Tibial nerve (tissue), 4 donors: ENCODE measurements at regions not wholly inside any gene's neighbourhood (a gene's known extent, or its start where the extent isn't known, plus 50 kb on each side); places are given as distances from the start of the nearest gene placed in this dataset.
"Not testable (repeated sequence)": the region's sequence is repeated elsewhere in the genome, so short reads cannot be mapped to it uniquely, and the experiment has no call there.

Experiments used
- DNase-seq, 2 donors: peaks; one replicate each; pipeline ENCODE4 v3.0.0-alpha.2; 2019; ENCODE audit warnings: low spot score in 2 of 2
- H3K27ac ChIP-seq, 4 donors: fragments of 200-600 bp; sonication (generic) in 3 of 4; one replicate each; pipeline ENCODE4 v1.5.1; 2017 to 2019; ENCODE audit warnings: mild to moderate bottlenecking in 1 of 4
- H3K27me3 ChIP-seq, 2 donors: fragments of 200-600 bp; sonication (generic) in 1 of 2; one replicate each; pipeline versions ENCODE4 v1.5.1 to v1.6.0; 2017 to 2019
- H3K36me3 ChIP-seq, 3 donors: fragments of 200-600 bp; sonication (generic); one replicate each; pipeline ENCODE4 v1.5.1; 2018 to 2019
- H3K4me1 ChIP-seq, 4 donors: fragments of 200-600 bp; sonication (generic) in 3 of 4; one replicate each; pipeline ENCODE4 v1.5.1; 2017 to 2019
- H3K4me3 ChIP-seq, 4 donors: fragments of 200-600 bp; sonication (generic) in 3 of 4; one replicate each; pipeline ENCODE4 v1.5.1; 2017 to 2019; ENCODE audit warnings: mild to moderate bottlenecking in 1 of 4, moderate library complexity in 1 of 4
- H3K9me3 ChIP-seq, 4 donors: fragments of 200-600 bp; sonication (generic) in 3 of 4; one replicate each; pipeline ENCODE4 v1.5.1; 2017 to 2019
- CTCF ChIP-seq, 5 experiments: fragments of 200-600 bp in 3 of 5; fragments of 450-650 bp in 2 of 5; sonication (generic) in 3 of 5; IDR thresholded peaks; one replicate each; pipeline ENCODE4 v1.5.1; 2016 to 2019; ENCODE audit warnings: antibody characterized with exemption in 5 of 5, mild to moderate bottlenecking in 3 of 5, moderate library complexity in 2 of 5
- EP300 ChIP-seq, 2 donors: sonication (generic); formaldehyde crosslinking; IDR thresholded peaks; one replicate each; pipeline ENCODE4 v1.6.1; 2017; ENCODE audit warnings: antibody characterized with exemption in 2 of 2, mild to moderate bottlenecking in 1 of 2
- POLR2A ChIP-seq, 2 donors: fragments of 450-650 bp; IDR thresholded peaks; one replicate each; pipeline ENCODE4 v1.6.1; 2017; ENCODE audit warnings: antibody characterized with exemption in 2 of 2, mild to moderate bottlenecking in 2 of 2, moderate library complexity in 2 of 2
- WGBS, 2 donors: methylation state at CpG; one replicate each; pipeline ENCODE4 v1.1.5; 2018; 5-methylcytosine and 5-hydroxymethylcytosine counted together

- no peaks in the 10 kb centered on the region for H3K4me1 ChIP-seq
- no peaks in the 10 kb centered on the region for H3K27me3 ChIP-seq
- H3K9me3 ChIP-seq, result peaks cover 0 to 15% (median 1%) of the 10 kb centered on the region in 4 donors
- DNase-seq, result no peak
- H3K36me3 ChIP-seq, result no peaks in the 10 kb centered on the region
- TF ChIP-seq EP300 (IDR thresholded peaks at IDR 0.05) (no peak), CTCF (IDR thresholded peaks at IDR 0.05) (peak in 4 of 5 experiments; percentile 30 to 78 (median 58))
- 48 to 51% methylated on average over 10 of the region's 10 CpGs for WGBS, 2 donors
- H3K4me3 ChIP-seq, result no peak overlapping the region
- no peak overlapping the region for H3K27ac ChIP-seq
Measured at GRCh38 chr20:16821211-16822089, 73.3 kb downstream of the OTOR start.

DNA sequence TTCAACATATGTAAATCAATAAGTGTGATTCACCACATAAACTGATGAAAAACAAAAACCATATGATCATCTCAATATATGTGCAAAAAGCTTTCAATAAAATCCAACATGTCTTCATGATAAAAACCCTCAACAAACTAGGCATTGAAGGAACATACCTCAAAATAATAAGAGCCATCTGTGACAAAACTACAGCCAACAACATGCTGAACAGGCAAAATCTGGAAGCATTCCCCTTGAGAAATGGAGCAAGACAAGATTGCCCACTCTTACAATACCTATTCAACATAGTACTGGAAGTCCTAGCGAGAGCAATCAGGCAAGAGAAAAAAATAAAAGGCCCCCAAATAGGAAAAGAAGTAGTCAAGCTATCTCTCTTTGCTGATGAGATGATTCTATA lies 76.5 kb downstream of the OTOR start:
- no peak overlapping the region for H3K4me3 ChIP-seq
- H3K4me1 ChIP-seq, result no peaks in the 10 kb centered on the region
- WGBS, 2 donors, result 85 to 91% methylated on average over 1 of the region's 1 CpG
- H3K9me3 ChIP-seq, result peaks cover 0 to 15% (median 1%) of the 10 kb centered on the region in 4 donors
- H3K27ac ChIP-seq, result no peak overlapping the region
- no peaks in the 10 kb centered on the region for H3K36me3 ChIP-seq
- DNase-seq, result no peak
- H3K27me3 ChIP-seq, result no peaks in the 10 kb centered on the region
- TF ChIP-seq CTCF (IDR thresholded peaks at IDR 0.05) (no peak), POLR2A (IDR thresholded peaks at IDR 0.05) (no peak), EP300 (IDR thresholded peaks at IDR 0.05) (no peak)

GRCh38 chr20:16828666-16829305 lies 80.6 kb downstream of the OTOR start:
- 63 to 75% methylated on average over 4 of the region's 4 CpGs for WGBS, 2 donors
- H3K4me3 ChIP-seq, result no peak overlapping the region
- H3K9me3 ChIP-seq, result peaks cover 0 to 15% (median 1%) of the 10 kb centered on the region in 4 donors
- DNase-seq, result no peak
- TF ChIP-seq CTCF (IDR thresholded peaks at IDR 0.05) (no peak), POLR2A (IDR thresholded peaks at IDR 0.05) (no peak), EP300 (IDR thresholded peaks at IDR 0.05) (no peak)
- no peak overlapping the region for H3K27ac ChIP-seq
- H3K36me3 ChIP-seq, result no peaks in the 10 kb centered on the region
- H3K4me1 ChIP-seq, result no peaks in the 10 kb centered on the region
- H3K27me3 ChIP-seq, result no peaks in the 10 kb centered on the region

GRCh38 chr20:16835690-16836089 lies 87.5 kb downstream of the OTOR start:
- H3K27ac ChIP-seq, DNase-seq, H3K36me3 ChIP-seq, H3K9me3 ChIP-seq, H3K4me3 ChIP-seq, H3K27me3 ChIP-seq, H3K4me1 ChIP-seq: not testable (repeated sequence)

- Histone ChIP-seq H3K36me3 (no peaks in the 10 kb centered on the region), H3K27ac (no peak overlapping the region), H3K4me1 (peaks cover 0 to 14% (median 0%) of the 10 kb centered on the region in 4 donors), H3K4me3 (no peak overlapping the region), H3K27me3 (no peaks in the 10 kb centered on the region), H3K9me3 (no peaks in the 10 kb centered on the region)
- no peak for TF ChIP-seq POLR2A (IDR thresholded peaks at IDR 0.05)
- TF ChIP-seq EP300 (IDR thresholded peaks at IDR 0.05), result no peak
- no peak for TF ChIP-seq CTCF (IDR thresholded peaks at IDR 0.05)
- WGBS, 2 donors, result 44 to 51% methylated on average over 2 of the region's 2 CpGs
- DNase-seq, result no peak
Measured at GRCh38 chr20:16842486-16843120, 94.4 kb downstream of the OTOR start.
